GM19240 (cell line): ENCODE measurements at regions not wholly inside any gene's neighbourhood (a gene's known extent, or its start where the extent isn't known, plus 50 kb on each side); places are given as distances from the start of the nearest gene placed in this dataset.

Experiments used
- DNase-seq: peaks from one replicate; pipeline ENCODE4 v3.0.0; 2011; ENCODE audit warnings: low spot score; ENCODE audit not compliant: insufficient read length

- no peak for DNase-seq
These were observed 249.1 kb downstream of the COL12A1 start for GRCh38 chr6:74956559-74957428.

DNA sequence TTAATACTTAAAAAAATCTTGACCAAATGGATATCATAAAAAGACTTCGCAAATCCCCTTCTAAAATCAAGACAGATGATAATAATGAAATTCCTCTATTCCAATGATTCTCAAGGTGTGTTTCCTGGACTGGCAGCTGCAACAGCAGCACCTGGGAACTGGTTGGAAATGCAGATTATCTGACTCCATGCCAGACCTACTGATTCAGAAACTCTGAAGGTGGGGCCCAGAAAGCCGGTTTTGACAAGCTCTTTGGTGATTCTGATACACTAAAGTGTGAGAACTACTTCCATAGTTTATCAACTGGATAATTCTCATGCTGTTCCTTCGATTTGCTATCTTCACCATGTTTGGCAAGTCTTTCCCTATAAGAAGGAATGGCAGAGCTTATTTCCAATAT is 252.1 kb downstream of the COL12A1 start:
- DNase-seq, result no peak

- no peak for DNase-seq
These were observed 258.9 kb downstream of the COL12A1 start for GRCh38 chr6:74946961-74947360.

- DNase-seq, result no peak
These were observed 263.7 kb downstream of the COL12A1 start for GRCh38 chr6:74942130-74942529.

- no peak for DNase-seq
These were observed 264.4 kb downstream of the COL12A1 start for GRCh38 chr6:74941424-74941823.

DNA sequence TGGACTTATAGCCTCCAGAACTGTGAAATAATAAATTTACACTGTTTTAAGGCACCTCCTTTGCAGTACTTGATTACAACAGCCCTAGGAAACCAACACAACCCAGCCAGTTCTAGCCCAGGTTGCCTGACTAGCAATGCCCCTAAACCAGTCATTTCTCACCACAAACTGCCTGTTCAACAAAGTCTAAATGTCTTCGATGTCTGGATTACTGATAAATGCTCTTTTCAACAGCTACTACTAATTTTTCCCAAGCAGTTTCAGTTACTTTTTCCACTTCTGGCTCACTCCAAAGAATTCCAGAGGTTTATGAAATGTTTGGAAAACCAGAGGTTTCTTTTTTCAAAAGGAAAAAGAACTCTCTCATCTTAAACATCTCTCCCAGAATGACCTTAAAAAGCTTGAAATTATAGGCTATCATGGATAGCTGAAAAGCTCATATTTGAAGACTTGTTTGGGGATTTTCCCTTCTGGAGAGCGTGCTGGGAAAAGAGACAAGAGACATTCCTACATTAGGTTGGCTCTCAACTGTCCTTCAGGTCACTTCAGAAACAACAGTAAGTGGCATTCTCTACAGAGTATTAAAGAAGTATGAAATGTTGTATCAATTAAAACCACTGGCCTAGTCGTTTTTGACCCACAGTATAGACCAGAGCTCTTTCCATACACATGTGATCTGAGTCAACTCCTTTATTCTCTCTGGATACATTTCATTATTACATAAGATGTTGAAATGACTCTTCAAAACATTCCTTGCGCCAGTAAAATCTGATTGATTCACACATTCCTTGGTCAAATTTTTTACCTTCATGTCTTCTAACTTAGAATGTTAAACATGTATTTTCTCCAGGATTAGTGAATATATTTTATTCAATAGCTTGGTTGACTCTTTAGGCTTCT is 265.9 kb downstream of the COL12A1 start:
- no peak for DNase-seq

DNA sequence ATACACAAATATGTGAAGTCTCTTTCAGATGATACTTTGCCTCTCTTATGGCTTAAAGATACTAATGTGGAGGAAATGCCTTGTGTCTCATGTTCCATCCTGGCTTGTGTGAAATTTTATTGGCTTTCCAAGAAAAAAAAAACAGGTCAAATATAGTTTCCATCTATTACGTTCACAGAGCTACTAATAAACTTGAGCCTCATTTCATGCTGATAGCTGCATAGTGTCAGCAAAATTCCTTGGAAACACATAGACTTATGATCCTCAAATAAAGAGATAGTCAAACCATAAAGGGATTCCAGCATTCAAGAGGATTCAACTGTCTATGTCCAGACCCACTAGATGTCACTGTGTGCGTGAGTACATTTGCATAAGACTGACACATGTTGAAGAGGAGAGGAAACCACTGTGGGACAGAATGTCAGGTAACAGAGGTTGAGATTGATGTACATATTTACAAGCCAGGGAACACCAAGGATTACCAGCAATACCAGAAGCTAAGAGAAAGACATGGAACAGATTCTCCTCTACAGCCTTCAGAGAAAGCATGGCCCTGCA is 266.6 kb downstream of the COL12A1 start:
- no peak for DNase-seq

DNA sequence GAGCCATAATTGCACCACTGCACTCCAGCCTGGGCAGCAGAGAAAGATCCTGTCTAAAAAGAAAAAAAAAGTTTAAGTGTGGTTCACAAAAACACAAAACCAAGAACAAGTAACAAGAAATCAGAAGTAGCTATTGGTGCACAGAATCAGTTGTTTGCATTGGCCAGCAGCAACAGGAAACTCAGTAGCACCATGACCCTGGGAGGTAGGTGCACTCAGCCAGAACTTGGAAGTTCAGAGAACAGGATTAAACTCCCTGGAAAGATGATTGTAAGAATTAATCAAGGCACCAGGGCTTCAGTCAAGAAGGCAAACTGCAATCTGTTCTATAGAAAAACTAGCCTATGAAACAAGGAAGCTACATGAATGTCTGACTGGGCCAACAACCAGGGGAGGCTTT is 267.9 kb downstream of the COL12A1 start:
- DNase-seq, result no peak

GRCh38 chr6:74936886-74937285 is 269.0 kb downstream of the COL12A1 start:
- DNase-seq, result no peak

GRCh38 chr6:74932232-74932888 is 273.5 kb downstream of the COL12A1 start:
- DNase-seq, result no peak

- DNase-seq, result no peak
These were observed 274.3 kb downstream of the COL12A1 start for GRCh38 chr6:74931558-74931957.

- DNase-seq, result no peak
These were observed 277.6 kb downstream of the COL12A1 start for GRCh38 chr6:74928203-74928602.

DNA sequence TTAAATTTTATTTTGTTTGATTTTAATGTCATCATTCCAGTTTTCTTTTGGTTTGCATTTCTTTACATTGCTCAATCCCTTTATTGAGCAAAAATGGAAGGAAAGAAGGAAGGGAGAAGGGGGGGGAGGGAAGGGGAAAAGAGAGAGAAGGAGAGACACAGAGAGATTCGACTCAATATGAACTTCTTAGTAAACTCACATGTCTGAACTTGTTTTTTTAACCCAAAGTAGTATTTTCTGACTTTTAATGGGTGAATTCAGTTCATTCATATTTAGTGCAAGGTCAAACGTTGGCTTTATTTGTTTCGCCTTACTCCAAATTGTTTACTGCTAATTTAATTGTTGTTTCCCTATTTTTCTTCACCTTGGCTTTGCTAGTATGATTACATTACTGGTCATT is 278.6 kb downstream of the COL12A1 start:
- DNase-seq, result no peak

DNA sequence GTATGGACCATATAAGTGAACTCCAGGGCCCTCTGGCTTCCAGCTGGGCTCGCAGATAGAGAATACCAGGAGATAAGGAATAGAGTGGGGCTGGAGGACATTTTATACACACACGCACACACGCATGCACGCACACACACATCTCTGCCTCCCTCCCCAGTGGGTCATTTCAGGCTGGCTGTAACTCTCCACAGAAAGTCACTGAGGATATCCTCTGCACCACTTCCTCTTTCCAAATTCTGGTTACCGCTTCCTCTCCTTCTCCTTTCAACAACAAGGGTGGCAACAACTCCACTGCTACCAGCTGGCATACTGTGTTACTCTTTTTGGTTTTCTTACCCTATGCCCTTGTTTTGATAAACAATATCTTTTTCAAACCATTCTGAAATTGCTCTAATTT is 280.2 kb downstream of the COL12A1 start:
- DNase-seq, result no peak

DNA sequence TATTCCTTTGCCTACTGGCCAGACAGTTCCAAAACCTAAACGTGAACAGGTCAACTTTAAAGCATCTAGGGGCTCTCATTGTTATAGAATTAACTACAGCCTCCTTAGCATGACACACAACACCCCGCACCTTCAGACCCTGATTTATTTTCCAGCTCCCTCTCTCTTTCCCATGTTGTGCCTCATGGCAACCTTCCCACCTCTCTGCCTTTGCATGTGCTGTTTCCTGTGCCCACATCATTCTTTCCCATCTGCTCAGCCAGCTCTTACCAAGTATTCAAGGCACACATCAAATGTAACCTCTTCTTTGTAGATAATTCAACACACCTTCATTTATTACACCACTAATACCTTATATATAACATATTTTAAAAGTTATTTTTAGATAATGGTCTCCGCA is 291.0 kb downstream of the COL12A1 start:
- no peak for DNase-seq

GRCh38 chr6:74912234-74912633 is 293.6 kb downstream of the COL12A1 start:
- DNase-seq, result no peak

DNA sequence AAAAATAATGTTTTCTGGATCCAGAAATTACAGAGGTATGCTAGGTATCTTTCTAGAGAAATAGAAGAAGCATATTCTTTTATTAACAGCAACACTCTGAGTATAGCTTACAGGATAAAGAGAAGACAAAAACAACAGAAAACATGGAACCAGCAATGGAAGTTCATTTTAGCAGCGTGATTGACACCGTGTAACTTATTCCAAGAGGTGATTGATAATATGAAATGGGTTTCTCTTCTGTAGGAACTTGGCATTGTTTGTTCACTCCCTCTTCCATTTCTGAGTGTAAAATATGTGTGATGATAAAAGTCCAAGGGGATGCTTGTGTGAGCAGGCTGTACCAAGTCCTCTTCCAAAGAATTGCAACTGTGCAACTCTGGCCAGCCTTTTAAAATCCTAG is 303.0 kb downstream of the COL12A1 start:
- DNase-seq, result no peak

DNA sequence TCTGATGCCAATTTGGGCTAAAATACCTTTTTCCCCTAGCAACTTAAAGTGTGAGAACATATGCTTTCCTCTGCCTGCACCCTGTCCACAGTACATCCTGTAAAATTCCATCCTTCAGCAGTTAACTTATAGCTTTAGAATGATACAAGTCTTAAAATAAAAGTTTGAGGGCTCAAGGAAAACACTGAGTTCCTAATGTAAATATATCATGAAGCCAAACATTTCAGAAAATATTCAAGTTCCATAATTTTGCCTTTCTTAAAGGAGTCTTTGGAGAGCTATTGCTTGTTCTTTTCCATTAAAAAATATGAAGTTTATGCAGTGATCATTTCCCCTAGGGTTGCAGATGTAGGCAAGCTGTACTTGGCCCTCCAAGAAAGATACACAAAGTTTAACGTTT is 303.8 kb downstream of the COL12A1 start:
- DNase-seq, result no peak

DNA sequence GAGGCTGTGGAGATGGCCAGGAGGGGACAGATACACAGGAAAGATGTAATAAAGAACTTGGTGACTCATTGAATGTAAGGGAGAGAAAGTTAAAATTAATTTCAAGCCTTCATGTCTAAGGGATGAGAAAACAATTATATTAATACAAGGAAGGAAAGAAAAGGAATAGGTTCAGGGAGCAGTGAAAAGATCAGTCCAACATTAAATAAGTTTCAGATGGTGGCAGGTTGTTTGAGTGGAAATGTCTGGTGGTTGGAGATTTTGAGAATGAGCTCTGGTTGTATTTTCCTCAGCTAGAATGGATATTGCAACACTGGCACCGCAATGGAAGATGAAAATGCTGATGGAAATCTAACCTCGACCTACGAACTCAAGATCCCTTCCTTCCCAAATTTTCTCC is 304.3 kb downstream of the COL12A1 start:
- DNase-seq, result no peak

GRCh38 chr6:74899416-74899815 is 306.4 kb downstream of the COL12A1 start:
- no peak for DNase-seq

GRCh38 chr6:74892091-74892490 is 313.8 kb downstream of the COL12A1 start:
- no peak for DNase-seq
